HG02623 (cell line): ENCODE measurements at regions not wholly inside any gene's neighbourhood (a gene's known extent, or its start where the extent isn't known, plus 50 kb on each side); places are given as distances from the start of the nearest gene placed in this dataset.
"Not testable (repeated sequence)": the region's sequence is repeated elsewhere in the genome, so short reads cannot be mapped to it uniquely, and the experiment has no call there.

Experiments
- ATAC-seq: cut with Tn5 transposase; IDR thresholded peaks from one replicate; pipeline ENCODE4 v1.9.1; 2021; ENCODE audit warnings: moderate library complexity; ENCODE audit not compliant: unreplicated experiment

DNA sequence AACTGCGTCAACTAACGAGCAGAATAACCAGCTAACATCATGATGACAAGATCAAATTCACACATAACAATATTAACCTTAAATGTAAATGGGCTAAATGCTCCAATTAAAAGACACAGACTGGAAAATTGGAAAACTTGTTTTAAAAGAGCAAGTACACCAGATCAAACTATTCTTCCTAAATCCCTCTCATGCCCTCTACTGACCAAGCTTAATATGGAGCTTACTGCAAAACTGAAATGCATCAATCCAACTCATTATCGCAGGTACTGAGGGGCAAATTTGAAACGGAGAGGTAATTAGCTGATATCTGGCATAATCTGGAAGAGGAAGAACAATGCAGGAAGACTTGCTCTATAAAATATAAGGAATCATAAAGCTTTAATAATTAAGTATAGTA is 1223.8 kb downstream of the NXPH1 start:
- ATAC-seq = no peak

DNA sequence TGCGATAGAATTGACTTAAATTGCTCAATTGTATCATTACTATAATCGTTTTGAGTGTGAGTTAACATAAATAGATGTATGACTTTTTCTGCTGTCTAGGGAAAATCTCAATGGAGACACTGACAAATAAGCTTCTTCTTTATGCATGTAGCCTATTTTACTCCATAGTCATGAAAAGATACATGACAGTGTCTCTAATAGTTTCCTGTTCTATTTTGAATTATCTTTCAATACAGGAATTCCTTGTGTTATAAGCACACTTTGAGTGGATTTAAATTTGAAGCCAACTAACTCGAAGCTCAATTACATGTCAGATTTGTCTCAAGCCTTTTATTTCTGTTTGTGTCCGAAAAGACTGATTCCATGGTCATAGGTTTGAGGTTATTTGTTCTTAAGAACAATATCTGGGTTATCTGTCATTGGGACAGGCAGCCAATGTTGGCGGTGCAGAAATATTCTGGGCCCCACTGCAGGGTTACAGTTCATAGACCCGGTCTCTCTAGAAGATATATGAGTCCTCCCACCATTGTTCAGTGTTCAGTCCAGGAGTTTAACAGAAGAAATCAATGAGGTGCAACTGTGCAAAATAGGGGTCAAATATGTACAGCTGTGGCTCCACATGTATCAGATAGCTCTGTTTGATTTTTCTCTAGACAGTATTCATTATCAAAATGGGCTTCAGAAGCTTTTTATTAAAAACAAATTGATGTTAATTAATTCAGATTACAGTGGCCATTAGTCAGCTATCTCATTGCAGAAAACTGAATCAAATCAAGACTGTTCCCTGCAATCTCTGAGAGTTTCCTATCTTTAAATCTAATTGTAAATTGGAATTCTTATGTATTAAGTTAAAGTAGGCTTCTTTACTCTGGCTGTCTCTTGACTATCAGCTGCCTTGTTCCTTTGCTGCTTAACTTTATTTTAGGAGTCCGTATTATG is 1238.8 kb downstream of the NXPH1 start:
- ATAC-seq = no peak

DNA sequence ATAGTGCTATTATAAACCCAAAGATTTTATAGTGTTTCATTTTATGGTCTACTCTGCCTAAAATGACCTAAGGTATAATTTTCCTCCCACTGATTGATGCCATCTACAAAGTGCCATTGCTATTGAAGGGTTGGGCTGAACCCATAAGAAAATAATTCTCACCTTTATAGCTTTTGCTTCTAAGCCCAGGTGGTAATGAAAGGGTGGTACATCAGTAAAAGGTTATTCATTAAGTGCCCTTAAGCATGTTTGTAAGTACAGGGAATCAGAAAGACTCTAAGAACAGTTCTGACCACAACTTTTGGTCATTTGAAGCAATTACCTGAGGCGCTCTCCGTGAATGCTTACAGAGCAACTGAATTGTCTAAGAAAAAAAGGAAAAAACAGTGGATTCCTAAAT is 1247.3 kb downstream of the NXPH1 start:
- ATAC-seq = no peak

DNA sequence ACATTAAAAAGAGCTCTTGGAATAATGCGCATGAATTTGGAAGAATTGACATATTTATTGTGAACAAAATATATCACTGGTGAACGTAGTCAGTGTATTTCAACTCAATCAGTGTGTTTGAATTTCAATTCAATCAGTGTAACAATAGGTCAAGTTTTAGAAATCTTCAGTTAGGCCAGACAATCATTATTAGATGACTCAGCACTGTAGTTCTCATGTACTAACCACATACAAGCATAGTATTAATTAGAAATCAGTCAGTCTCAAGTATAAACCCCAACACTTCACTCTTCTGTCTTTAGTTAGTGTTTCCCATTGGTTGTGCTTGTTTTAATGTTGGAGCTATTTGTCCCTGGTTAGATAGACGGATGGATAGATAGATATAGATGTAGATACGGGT is 1247.9 kb downstream of the NXPH1 start:
- ATAC-seq = no peak

DNA sequence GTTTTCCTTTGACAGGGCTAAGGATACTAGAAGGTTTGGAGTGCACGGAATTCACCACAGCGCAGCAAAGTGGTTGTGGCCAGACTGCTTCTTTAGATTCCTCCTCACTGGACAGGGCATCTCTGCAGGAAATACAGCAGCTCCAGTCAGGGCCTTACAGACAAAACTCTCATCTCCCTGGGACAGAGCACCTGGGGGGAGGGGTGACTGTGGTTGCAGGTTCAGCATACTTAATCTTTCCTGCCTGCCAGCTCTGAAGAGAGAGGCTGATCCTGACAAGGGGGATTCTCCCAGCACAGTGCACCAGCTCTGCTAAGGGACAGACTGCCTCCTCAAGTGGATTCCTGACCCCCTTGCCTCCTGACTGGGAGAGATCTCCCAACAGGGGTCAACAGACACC is 1257.9 kb downstream of the NXPH1 start:
- no peak for ATAC-seq

DNA sequence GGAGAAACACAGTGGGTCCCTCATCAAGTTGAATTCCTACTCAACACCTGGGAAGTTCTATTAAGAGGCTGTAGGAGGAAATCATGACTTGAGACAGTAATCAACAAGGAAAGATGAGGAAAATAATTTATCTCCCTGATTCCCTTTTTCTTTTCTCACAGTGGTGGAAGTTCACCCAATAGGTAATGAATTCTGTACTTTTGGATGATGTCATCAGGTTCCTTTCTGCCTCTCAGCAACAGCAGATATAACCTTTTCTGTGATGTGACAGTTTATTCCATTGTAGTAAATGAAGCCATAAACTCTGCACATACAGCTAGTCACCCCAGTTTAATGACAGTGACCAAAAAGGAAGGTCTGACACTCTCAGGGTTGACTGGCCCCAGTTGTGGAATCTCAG is 1265.0 kb downstream of the NXPH1 start:
- ATAC-seq = no peak

DNA sequence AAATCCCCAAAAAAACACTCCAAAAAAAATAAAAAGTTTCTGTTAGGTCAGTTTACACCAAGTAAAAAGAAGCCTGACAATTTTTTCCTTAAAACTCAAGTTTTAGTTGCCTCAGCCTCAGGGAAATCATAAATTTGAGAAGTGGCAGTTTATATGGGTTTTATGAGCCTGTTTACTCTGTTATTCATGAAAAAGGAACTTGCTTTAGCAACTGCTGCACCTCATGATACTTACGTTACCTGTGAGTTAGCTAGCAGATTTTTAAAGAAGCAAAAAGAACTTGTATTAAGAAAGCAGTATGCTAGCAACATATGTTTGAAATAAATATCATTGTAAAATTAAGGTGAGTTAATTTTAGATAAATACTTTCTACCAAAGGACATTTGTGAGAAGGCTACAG is 1264.5 kb upstream of the PHF14 start:
- ATAC-seq = no peak

DNA sequence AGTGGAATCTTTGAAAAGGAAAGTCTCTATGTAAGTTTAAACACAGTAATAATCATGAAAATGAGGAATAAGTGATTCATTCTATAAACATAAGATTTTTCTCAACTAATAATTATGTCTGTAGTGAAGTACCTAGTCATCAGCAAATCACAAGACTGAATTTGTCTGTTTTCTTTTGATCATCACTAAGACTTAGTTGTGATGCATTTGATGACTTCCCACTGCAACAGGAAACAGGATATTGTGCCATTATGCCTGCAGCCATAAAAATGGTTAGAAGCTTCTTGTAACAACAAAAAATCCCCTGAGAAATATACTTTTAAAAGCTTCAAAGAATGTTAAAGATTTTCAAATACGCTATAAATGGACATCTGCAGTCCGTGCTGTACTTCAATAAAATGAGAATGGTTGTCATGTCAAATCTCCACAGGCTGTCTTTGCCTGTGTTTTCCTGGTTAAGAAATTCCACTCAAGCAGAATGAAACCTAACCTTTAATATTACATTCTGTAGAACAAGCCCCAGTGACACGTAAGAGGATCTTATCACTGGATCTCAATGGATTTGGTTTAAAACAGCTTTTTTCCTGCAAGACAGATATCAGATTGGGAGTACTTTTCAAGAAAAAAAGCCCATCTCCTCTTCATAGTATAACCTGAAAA is 1262.3 kb upstream of the PHF14 start:
- no peak for ATAC-seq

DNA sequence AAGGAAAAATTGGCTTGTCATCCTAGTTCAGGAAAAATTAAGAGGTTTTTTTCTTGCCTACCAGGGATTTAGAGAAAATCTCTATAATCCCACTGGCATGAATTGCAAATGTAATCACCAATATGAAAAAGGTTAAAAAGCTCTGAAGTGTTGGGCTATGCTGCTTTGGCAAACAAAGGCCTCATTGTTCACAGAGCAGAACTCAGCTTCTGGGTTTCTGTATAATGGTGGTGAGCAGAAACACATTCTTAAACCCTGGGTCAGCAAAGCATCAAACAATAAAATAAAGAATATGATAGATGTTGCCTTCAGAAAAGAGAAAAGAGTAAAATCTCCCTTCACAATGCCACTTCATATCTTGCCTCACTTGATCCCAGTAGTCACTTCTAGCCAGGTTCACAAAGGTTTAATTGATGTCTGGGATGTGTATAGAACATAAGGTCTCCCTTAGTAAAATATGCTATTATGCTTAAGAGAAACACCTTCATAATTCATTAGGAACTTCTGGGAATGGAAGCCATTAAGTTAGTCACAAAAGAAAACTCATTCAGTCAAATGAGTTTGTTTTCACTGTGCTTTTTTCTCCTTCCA is 1255.5 kb upstream of the PHF14 start:
- ATAC-seq = no peak

DNA sequence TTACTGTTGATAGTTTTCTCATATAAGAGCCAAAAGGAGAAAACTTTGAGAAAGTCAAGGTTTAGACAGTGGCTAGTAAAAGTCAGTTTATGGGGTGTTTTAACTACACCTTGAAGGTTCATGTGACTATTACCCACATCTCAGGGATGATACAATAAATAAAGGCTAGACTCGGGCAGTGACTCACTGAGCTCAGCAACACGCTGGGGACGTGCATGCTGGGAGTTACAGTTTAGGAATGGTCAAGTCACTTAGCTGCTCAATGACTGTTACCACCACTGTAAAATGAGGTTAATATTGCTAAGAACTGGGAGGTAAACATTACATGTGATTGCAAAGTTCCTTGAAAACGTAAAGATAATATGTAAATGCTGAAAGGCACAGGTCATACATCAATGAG is 1254.4 kb upstream of the PHF14 start:
- no peak for ATAC-seq

DNA sequence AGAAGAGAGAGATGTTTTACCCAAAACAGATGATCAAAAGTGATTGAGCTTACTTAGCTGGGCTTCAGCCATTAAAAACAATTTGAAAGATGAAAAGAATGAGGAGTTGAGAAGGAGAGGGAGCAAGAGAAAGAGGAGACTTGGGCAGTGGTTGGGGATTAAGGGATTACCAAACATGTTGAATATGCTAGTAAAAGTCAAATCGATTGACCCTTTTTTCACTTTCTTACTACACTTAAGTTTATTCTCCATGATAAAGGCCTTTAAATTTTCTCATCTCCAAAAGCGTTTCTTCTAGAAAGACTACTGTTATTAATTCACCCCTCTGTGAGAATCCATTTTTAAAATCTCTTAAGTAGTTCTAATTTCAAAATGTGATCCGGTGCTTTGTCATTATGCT is 1254.0 kb upstream of the PHF14 start:
- no peak for ATAC-seq

DNA sequence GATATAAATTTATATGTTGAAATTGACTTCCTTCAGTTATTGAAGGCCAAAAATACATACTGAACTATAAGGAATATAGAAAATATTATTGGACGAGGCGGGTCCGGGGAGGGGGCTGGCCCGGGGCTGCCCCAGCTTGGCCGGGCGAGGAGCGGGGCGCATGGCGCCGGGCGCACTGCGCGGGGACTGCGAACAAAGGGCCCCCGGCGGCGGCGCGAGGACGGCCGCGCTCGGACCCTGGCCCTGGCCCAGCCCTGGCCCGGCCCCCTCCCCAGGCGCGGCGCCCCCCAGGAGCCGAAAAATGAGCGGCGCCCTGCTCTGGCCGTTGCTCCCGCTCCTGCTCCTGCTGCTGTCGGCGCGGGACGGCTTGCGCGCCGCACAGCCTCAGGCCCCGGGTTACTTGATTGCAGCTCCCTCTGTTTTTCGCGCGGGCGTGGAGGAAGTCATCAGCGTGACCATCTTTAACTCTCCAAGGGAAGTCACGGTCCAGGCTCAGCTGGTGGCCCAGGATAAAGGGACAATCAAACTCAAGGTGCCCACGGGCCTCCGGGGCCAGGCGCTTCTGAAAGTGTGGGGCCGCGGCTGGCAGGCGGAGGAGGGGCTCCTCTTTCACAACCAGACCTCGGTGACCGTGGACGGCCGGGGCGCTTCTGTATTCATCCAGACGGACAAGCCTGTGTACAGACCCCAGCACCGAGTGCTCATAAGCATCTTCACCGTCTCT is 1247.6 kb upstream of the PHF14 start:
- ATAC-seq = not testable (repeated sequence)

DNA sequence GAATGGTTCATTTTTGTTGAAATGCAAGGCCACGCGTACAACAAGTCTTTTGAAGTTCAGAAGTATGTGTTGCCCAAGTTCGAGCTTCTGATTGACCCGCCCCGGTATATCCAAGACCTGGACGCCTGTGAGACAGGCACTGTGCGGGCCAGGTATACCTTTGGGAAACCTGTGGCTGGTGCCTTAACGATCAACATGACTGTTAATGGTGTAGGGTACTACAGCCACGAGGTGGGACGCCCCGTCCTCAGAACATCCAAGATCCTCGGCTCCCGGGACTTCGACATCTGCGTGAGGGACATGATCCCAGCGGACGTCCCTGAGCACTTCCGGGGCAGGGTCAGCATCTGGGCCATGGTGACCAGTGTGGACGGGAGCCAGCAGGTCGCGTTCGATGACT is 1246.9 kb upstream of the PHF14 start:
- not testable (repeated sequence) for ATAC-seq

DNA sequence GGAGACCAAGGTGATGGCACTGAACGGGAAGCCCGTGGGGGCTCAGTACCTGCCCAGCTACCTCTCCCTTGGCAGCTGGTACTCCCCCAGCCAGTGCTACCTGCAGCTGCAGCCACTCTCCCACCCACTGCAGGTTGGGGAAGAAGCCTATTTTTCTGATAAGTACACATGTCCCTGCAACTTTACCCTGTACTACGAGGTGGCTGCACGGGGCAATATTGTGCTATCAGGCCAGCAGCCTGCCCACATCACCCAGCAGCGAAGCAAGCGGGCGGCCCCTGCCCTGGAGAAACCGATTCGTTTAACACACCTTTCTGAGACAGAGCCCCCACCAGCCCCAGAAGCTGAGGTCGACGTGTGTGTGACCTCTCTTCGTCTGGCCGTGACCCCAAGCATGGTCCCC is 1246.2 kb upstream of the PHF14 start:
- not testable (repeated sequence) for ATAC-seq

DNA sequence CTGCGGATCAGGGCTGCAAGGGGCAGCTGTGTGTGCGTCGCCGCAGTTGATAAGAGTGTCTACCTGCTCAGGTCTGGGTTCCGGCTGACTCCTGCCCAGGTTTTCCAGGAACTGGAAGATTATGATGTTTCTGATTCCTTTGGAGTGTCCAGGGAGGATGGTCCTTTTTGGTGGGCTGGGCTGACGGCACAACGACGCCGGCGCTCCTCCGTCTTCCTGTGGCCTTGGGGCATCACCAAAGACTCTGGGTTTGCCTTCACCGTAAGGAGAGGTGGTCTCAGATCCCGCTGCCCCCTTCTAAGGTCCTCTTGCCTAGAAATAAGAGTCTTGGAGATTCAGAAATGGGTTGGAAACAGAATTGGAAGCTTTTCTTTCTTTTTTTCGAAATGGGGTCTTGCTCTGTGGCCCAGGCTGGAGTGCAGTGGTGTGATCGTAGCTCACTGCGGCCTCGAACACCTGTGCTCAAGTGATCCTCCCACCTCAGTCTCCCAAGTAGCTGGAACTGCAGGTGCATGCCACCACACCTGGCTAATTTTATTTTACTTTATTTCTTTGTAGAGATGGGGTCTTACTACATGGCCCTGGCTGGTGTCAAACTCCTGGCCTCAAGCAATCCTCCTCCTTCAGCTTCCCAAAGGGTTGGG is 1245.5 kb upstream of the PHF14 start:
- not testable (repeated sequence) for ATAC-seq

DNA sequence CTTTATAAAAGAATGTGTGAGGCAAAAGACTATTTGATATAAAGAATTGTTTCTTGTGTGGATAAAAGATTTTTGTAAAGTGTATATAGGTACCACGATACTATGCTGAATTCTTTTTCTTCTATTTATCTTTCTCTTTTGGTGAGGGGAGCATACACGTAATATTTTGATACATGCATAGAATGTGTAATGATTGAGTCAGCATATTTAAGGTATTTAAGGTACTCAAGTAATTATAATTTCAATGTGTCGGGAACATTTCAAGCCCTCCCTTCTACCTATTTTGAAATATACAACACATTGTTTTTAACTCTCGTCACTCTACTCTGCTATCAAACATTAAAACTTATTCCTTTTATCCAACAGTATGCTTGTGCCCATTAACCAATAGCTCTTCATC is 1221.6 kb upstream of the PHF14 start:
- no peak for ATAC-seq

DNA sequence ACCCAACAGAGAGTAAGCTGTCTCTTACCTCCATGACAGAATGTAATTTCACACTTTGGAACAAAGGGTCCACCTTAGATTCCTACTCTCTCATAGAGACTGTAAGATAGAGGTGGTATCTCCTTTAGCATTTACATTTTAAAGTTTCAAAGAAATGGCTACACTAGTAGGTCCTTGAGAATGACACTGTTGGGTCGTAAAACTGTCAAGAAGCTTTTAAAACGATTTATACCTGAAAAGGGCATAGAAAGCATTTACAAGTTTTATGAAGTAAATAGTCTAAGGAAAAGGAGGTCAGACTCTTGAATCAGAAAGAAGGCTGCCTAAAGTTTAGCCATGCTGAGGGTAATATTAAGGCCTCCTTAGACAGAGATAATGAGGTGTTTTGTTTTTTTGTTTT is 1212.4 kb upstream of the PHF14 start:
- ATAC-seq = no peak

DNA sequence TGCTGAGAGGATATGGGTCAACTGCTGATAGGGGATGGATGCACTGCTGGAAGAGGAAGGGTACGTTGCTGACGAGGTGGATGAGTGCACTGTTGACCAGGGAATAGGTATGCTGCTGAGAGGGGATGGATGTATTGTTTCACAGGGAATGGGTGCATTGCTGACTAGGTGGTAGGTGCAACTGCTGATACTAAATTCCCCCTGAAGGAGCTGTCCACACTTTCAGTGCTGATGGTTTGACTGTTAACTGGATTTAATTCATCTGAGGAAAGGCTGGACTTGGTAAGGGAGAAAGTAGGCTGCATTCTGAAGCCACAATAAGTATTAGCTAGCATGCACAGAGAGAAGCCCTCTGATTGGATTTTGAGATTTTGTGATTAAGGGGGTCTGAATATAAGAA is 1196.8 kb upstream of the PHF14 start:
- no peak for ATAC-seq

DNA sequence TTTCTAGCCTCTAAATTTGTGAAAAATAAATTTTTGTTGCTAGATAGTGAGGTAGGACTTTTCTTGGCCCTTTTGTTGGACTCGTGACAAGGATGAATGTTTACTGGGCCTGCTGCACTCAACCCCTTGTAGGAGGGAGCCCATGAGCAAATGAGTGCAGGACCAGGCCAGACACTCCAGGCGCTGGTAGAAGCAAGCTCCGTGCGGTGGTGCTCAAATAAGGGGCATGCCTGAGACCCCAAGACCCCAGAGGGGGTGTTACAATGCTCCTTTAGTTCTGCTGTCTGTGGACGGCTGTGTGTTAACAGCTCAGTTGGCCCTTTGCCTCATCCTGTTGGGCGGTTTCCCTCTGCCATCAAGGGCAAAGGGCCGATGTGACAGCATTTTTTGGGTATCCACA is 1195.3 kb upstream of the PHF14 start:
- ATAC-seq = no peak

DNA sequence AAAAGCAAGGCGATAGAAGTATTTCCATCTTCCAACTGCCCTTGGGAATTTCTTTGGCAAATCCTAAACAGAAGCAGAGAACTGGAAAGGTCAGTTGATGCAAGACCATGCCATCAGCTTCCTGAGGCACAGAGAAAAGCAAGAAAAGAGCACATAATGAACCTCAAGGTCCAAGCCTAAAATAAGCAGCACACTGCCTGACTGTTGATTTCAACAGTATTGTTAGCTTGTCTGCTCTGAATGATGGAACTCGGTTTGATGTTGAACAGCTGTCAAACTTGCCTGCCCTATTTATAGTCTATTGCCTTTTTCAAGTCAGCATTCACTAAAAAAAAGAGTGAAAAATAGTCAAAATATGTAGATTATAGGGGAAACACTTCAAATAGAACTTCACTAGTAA is 1192.0 kb upstream of the PHF14 start:
- ATAC-seq = no peak

DNA sequence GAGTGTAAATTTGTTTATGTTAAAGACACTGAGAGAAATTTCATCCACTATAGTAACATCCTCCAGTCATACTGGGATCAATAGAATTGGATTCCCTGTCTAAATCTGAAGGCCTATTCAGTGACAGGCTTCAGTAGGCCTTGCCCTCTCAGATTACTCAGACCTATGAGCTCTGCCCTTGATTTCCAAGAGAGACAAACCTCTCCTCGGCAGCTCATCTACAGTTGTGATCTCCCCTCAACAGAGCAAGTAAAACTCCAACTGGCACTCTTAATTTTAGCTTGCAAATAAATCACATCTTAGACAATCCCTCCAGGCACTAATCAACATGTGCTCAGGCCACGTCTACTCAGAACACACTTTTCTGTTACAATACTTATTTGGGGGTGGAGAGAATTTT is 1191.4 kb upstream of the PHF14 start:
- no peak for ATAC-seq
